ENCODE measurements at regions not wholly inside any gene's neighbourhood (a gene's known extent, or its start where the extent isn't known, plus 50 kb on each side); places are given as distances from the start of the nearest gene placed in this dataset.

DNA sequence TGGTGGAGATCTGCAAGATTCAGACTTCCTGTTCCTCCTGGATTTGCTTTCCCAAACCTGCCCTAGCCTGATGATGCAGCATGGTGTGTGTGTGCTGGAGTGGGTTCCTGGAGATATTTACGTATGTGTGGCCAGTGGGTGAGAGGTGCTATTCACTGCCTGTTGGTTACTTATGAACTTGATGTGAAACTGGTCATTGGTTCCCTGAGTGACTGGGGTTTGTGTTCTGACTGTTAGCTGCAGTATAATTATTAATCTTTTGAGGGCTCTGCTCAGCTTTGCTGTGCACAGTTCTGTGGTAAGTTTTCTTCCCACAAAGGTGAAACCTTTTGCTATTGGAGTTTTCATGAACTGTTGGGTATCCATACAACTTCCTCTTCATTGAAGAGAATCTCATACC is 541.8 kb upstream of the FBXO33 start:
- no peak overlapping the region for H3K27ac ChIP-seq
- no peak for DNase-seq (ENCODE audit: low read depth, low spot score)

DNA sequence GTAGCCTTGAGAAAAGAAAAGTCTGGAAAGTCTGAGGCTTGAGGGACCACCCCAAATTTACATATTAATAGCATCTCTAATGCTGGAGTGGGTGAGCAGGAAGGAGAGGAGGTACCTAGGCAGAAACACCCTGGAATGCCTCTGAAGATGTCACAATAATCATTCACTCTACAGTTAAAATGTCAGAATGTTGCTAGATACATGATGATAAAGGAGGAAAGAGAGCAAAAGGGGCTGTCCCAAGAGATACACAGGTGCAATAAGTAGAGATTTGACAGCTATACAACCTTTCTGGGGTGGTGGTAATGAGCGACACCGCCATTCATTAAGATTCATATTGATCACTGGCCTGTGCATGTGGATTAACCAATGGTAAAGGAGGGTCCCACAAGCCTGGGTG is 540.5 kb upstream of the FBXO33 start:
- no peak overlapping the region for H3K27ac ChIP-seq
- no peak for DNase-seq (ENCODE audit: low read depth, low spot score)

GRCh38 chr14:39967885-39968284 is 535.7 kb upstream of the FBXO33 start:
- no peak for DNase-seq (ENCODE audit: low read depth, low spot score)

GRCh38 chr14:39957987-39958386 is 525.8 kb upstream of the FBXO33 start:
- H3K27ac ChIP-seq: no peak overlapping the region
- DNase-seq (ENCODE audit: low read depth, low spot score): no peak

More at GRCh38 chr14:39967885-39968284, 535.7 kb upstream of the FBXO33 start:
- H3K27ac ChIP-seq: no peak overlapping the region

GRCh38 chr14:39957290-39957689 is 525.1 kb upstream of the FBXO33 start:
- DNase-seq (ENCODE audit: low read depth, low spot score): no peak
- H3K27ac ChIP-seq: no peak overlapping the region

DNA sequence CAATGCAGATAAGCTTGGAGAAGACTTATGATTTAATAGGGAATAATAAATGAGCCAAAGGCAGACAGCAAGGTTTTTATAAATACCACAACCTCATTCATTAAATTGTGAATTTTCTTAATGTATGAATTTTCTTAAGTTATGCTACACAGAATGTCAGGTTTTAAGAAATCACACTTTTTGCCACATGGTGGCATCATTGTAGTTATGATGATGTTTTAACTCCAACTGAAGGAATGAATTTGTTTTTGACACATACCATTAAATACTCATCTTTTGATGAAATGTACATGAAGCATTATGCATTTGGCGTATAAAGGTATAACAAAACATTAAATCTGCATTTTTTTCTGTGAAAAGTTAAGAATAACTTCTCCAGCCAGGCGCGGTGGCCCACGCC is 524.1 kb upstream of the FBXO33 start:
- H3K27ac ChIP-seq: no peak overlapping the region
- DNase-seq (ENCODE audit: low read depth, low spot score): no peak

GRCh38 chr14:39948235-39948634 is 516.0 kb upstream of the FBXO33 start:
- no peak overlapping the region for H3K27ac ChIP-seq

GRCh38 chr14:39946807-39947206 is 514.6 kb upstream of the FBXO33 start:
- no peak overlapping the region for H3K27ac ChIP-seq
- no peak for DNase-seq (ENCODE audit: low read depth, low spot score)

More at GRCh38 chr14:39948235-39948634, 516.0 kb upstream of the FBXO33 start:
- no peak for DNase-seq (ENCODE audit: low read depth, low spot score)

- H3K27ac ChIP-seq: no peak overlapping the region
- no peak for DNase-seq (ENCODE audit: low read depth, low spot score)
Measured at GRCh38 chr14:39939023-39939422, 506.8 kb upstream of the FBXO33 start.

GRCh38 chr14:39912192-39913100 is 480.2 kb upstream of the FBXO33 start:
- no peak overlapping the region for H3K27ac ChIP-seq
- no peak for DNase-seq (ENCODE audit: low read depth, low spot score)

- no peak overlapping the region for H3K27ac ChIP-seq
- no peak for DNase-seq (ENCODE audit: low read depth, low spot score)
Measured at GRCh38 chr14:39897657-39898056, 465.4 kb upstream of the FBXO33 start.

DNA sequence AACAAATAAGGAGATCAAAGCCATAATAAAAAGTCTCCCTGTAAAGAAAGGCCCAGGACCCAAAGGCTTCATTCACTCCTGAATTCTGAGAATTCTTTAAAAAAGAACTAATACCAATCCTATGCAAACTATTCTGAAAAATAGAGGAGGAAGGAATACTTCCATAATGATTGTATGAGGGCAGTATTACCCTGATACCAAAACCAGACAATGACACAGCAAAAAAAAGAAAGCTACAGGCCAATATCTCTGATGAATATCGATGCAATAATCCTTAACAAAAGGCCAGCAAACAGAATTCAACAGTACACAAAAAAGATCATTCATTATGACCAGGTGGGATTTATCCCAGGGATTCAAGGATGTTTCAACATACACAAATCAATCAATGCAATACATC is 457.8 kb upstream of the FBXO33 start:
- DNase-seq (ENCODE audit: low read depth, low spot score): no peak
- no peak overlapping the region for H3K27ac ChIP-seq

GRCh38 chr14:39884091-39884490 is 451.9 kb upstream of the FBXO33 start:
- H3K27ac ChIP-seq: no peak overlapping the region
- DNase-seq (ENCODE audit: low read depth, low spot score): no peak

- DNase-seq (ENCODE audit: low read depth, low spot score): no peak
- H3K27ac ChIP-seq: no peak overlapping the region
Measured at GRCh38 chr14:39880965-39881364, 448.7 kb upstream of the FBXO33 start.

GRCh38 chr14:39880106-39880695 is 448.0 kb upstream of the FBXO33 start:
- no peak overlapping the region for H3K27ac ChIP-seq
- DNase-seq (ENCODE audit: low read depth, low spot score): no peak

GRCh38 chr14:39877577-39878190 is 445.5 kb upstream of the FBXO33 start:
- no peak overlapping the region for H3K27ac ChIP-seq
- DNase-seq (ENCODE audit: low read depth, low spot score): no peak

- H3K27ac ChIP-seq: no peak overlapping the region
- DNase-seq (ENCODE audit: low read depth, low spot score): no peak
Measured at GRCh38 chr14:39876916-39877315, 444.7 kb upstream of the FBXO33 start.

DNA sequence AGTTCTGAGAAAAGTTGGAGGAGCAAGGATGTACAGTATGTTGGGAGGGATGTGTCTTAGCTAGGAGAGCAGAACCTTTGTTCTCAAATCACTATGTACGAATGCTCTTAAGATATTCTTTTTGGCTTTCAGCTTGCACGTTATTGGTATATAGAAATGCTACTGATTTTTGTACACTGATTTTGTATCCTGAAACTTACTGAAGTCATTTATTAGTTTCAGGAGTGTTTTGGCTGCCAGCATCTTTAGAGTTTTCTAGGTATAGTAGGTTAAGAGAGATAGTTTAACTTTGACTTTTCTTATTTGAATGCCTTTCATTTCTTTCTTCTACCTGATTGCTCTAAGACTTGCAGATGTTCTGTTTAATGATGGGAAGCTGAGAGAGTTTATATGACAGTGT is 442.8 kb upstream of the FBXO33 start:
- no peak overlapping the region for H3K27ac ChIP-seq
- DNase-seq (ENCODE audit: low read depth, low spot score): no peak

GRCh38 chr14:39873791-39874190 is 441.6 kb upstream of the FBXO33 start:
- DNase-seq (ENCODE audit: low read depth, low spot score): peak; percentile 1
- H3K27ac ChIP-seq: no peak overlapping the region

DNA sequence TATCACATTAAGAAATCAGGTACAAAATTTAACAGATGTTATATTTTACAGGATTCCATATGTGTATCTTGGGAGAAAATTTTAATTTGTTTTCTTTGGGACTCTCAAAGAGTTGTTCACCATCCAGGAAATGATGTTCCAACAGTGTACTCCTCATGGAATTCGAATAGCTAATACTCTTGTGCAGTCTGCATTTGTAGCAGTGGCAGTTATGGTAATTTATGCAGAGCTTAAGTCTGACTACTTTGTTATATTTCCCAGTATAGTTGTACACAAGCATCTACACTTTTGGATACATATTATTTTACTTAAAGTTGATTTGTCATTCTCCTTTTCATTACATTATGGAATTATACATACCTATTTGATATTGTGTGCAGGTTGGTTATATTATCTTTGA is 436.7 kb upstream of the FBXO33 start:
- no peak overlapping the region for H3K27ac ChIP-seq

DNA sequence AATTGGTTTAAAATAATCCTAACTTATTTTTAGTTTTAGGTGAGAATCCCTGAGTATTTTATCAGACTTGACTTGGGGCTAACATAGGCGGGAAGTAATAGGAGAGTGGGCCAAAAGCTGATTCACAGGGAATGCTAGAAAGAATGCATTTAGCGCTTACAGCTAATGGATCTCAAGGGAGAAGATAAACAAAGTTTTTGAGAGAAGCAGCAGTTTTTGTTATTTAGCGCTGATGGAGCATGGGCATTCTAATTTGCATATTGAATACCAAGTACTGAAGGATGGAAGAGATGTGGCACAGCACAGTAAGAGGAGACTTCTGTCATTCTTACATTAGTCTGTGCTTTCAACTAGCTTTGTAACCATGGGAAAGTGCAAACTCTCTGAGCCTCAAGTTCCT is 436.0 kb upstream of the FBXO33 start:
- no peak overlapping the region for H3K27ac ChIP-seq
- DNase-seq (ENCODE audit: low read depth, low spot score): no peak

More for the DNA sequence above, 436.7 kb upstream of the FBXO33 start:
- no peak for DNase-seq (ENCODE audit: low read depth, low spot score)
